ENCODE measurements at regions not wholly inside any gene's neighbourhood (a gene's known extent, or its start where the extent isn't known, plus 50 kb on each side); places are given as distances from the start of the nearest gene placed in this dataset.
"Not testable (repeated sequence)": the region's sequence is repeated elsewhere in the genome, so short reads cannot be mapped to it uniquely, and the experiment has no call there.

GRCh38 chr10:27388761-27389399 is 115.2 kb upstream of the RAB18 start:
- no peaks in the 10 kb centered on the region for H3K4me1 ChIP-seq
- no peaks in the 10 kb centered on the region for H3K36me3 ChIP-seq
- H3K27ac ChIP-seq: no peak overlapping the region
- intact Hi-C loops (cut with DNase I): no loop called here
- no peaks in the 10 kb centered on the region for H3K9me3 ChIP-seq
- WGBS, 2 donors: 68 to 79% methylated on average over 4 of the region's 4 CpGs
- DNase-seq: no peak
- no peak for TF ChIP-seq POLR2A (IDR thresholded peaks at IDR 0.05)
- TF ChIP-seq CTCF (IDR thresholded peaks at IDR 0.05): no peak
- no peak for TF ChIP-seq EP300 (IDR thresholded peaks at IDR 0.05)
- TF ChIP-seq POLR2AphosphoS5 (IDR thresholded peaks at IDR 0.05): no peak
- H3K27me3 ChIP-seq: no peaks in the 10 kb centered on the region
- H3K4me3 ChIP-seq: no peak overlapping the region

- no peak overlapping the region for H3K4me3 ChIP-seq
- no peak for DNase-seq
- no peak overlapping the region for H3K27ac ChIP-seq
- no peaks in the 10 kb centered on the region for H3K36me3 ChIP-seq
- H3K27me3 ChIP-seq: no peaks in the 10 kb centered on the region
- WGBS, 2 donors: 53 to 72% methylated on average over 5 of the region's 5 CpGs
- intact Hi-C loops (cut with DNase I): no loop called here
- peaks cover 0 to 3% (median 0%) of the 10 kb centered on the region in 4 donors for H3K9me3 ChIP-seq
- TF ChIP-seq POLR2A (IDR thresholded peaks at IDR 0.05): no peak
- no peak for TF ChIP-seq POLR2AphosphoS5 (IDR thresholded peaks at IDR 0.05)
- TF ChIP-seq EP300 (IDR thresholded peaks at IDR 0.05): no peak
- TF ChIP-seq CTCF (IDR thresholded peaks at IDR 0.05): no peak
- no peaks in the 10 kb centered on the region for H3K4me1 ChIP-seq
Observed at GRCh38 chr10:27383595-27384542, 120.2 kb upstream of the RAB18 start.

GRCh38 chr10:27382176-27382575 is 121.9 kb upstream of the RAB18 start:
- H3K27ac ChIP-seq: no peak overlapping the region
- intact Hi-C loops (cut with DNase I): no loop called here
- H3K9me3 ChIP-seq: peaks cover 0 to 3% (median 0%) of the 10 kb centered on the region in 4 donors
- no peaks in the 10 kb centered on the region for H3K36me3 ChIP-seq
- TF ChIP-seq CTCF (IDR thresholded peaks at IDR 0.05) (no peak), POLR2AphosphoS5 (IDR thresholded peaks at IDR 0.05) (no peak), EP300 (IDR thresholded peaks at IDR 0.05) (no peak), POLR2A (IDR thresholded peaks at IDR 0.05) (no peak)
- H3K27me3 ChIP-seq: no peaks in the 10 kb centered on the region
- no peaks in the 10 kb centered on the region for H3K4me1 ChIP-seq
- no peak overlapping the region for H3K4me3 ChIP-seq
- no peak for DNase-seq
- WGBS, 2 donors: 73 to 87% methylated on average over 3 of the region's 3 CpGs

- 77 to 84% methylated on average over 6 of the region's 6 CpGs for WGBS, 2 donors
- intact Hi-C loops (cut with DNase I): no loop called here
- H3K27ac ChIP-seq: no peak overlapping the region
- no peaks in the 10 kb centered on the region for H3K27me3 ChIP-seq
- H3K9me3 ChIP-seq: peaks cover 0 to 3% (median 0%) of the 10 kb centered on the region in 4 donors
- no peaks in the 10 kb centered on the region for H3K4me1 ChIP-seq
- no peak for TF ChIP-seq EP300 (IDR thresholded peaks at IDR 0.05)
- TF ChIP-seq POLR2A (IDR thresholded peaks at IDR 0.05): no peak
- TF ChIP-seq CTCF (IDR thresholded peaks at IDR 0.05): no peak
- TF ChIP-seq POLR2AphosphoS5 (IDR thresholded peaks at IDR 0.05): no peak
- no peaks in the 10 kb centered on the region for H3K36me3 ChIP-seq
- no peak overlapping the region for H3K4me3 ChIP-seq
- no peak for DNase-seq
Observed at GRCh38 chr10:27380929-27381358, 123.2 kb upstream of the RAB18 start.

- H3K4me3 ChIP-seq; H3K9me3 ChIP-seq; H3K27ac ChIP-seq; DNase-seq; intact Hi-C loops (cut with DNase I); H3K36me3 ChIP-seq; H3K4me1 ChIP-seq; H3K27me3 ChIP-seq: not testable (repeated sequence)
- 96 to 99% methylated on average over 2 of the region's 2 CpGs for WGBS, 2 donors
Observed at GRCh38 chr10:27379041-27379440, 125.1 kb upstream of the RAB18 start.
